ENCODE measurements at regions not wholly inside any gene's neighbourhood (a gene's known extent, or its start where the extent isn't known, plus 50 kb on each side); places are given as distances from the start of the nearest gene placed in this dataset.

DNA sequence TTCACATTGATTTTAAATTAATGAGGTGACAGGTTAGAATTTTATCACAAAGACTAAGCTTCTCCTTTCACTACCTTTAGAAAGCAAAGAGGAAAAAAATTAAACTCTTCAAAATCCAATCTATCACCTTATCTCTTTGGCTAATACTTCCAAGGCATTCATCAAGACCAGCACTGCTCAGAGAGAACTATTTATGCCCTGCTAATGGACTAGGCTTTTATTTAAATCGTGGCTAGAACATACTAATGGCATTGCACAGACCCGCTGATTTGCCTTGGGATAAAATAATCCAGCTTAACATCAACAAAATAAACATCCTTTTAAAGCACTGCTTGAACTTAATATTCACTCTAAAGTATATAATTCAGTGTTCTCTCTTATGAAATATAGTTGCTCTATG is 880.4 kb downstream of the HACE1 start:
- TF ChIP-seq SP1 (IDR thresholded peaks at IDR 0.05) (no peak), ELF4 (IDR thresholded peaks at IDR 0.05) (no peak), ARNT (IDR thresholded peaks at IDR 0.05) (no peak), BHLHE40 (IDR thresholded peaks at IDR 0.05; ENCODE audit: borderline replicate concordance) (no peak), FOXM1 (IDR thresholded peaks at IDR 0.05; ENCODE audit: borderline replicate concordance) (no peak), FOXK2 (IDR thresholded peaks at IDR 0.05) (no peak)
